ENCODE measurements at regions not wholly inside any gene's neighbourhood (a gene's known extent, or its start where the extent isn't known, plus 50 kb on each side); places are given as distances from the start of the nearest gene placed in this dataset.
A peak's percentile ranks its signal among the peaks of the same experiment; 100 is the strongest.

- peak; percentile 74 for DNase-seq
Measured at GRCh38 chr5:56457887-56458812, 225.0 kb upstream of the ANKRD55 start.

GRCh38 chr5:56456002-56456401, 222.9 kb upstream of the ANKRD55 start:
- peak; percentile 43 for DNase-seq

GRCh38 chr5:56455417-56455816, 222.3 kb upstream of the ANKRD55 start:
- no peak for DNase-seq

DNA sequence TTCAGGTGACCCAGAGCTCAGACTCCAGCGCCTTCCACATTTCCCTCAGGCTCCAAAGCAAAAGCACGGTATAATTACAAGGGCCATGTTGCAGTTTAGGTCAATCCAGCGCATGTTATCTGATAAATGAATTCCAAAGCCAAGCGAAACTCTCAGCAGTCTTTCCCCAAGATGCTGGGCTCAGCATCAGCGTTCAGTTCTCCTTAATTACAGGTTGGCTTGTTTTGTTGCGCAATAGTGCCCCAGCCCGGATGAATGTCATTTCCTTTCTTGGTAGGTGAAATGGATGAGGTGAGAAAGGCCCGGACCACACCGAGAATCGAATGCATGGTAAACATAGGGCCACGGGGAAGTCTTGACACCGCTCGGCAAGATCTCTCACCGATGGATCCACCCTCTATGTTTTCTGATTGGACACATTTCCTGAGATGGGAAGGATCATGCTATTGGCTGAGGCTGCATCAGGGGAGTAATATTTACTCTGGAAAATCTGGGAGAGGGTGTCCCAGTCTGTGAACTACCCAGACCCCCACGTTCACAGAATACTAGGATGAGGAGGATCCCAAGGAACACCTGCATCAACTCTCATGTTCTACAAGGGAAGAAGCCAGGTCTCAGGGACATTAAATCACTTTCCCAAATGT, 221.2 kb upstream of the ANKRD55 start:
- DNase-seq = no peak

DNA sequence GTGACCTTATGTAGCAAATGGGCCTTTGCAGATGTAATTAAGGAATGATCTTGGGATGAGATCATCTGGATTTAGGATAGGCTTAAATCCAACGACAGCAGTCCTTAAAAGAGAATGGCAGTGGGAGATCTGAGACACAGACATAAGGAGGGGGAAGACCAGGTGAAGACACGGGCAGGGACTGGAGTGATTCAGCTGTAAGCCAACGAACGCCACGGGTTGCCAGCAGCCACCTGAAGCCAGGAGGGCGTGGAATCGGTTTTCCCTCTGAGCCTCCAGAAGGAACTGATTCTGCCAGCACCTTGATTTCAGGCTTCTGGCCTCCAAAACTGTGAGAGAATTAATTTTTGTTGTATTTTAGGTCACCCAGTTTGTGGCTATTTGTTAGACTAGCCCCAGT, 218.6 kb upstream of the ANKRD55 start:
- no peak for DNase-seq

DNA sequence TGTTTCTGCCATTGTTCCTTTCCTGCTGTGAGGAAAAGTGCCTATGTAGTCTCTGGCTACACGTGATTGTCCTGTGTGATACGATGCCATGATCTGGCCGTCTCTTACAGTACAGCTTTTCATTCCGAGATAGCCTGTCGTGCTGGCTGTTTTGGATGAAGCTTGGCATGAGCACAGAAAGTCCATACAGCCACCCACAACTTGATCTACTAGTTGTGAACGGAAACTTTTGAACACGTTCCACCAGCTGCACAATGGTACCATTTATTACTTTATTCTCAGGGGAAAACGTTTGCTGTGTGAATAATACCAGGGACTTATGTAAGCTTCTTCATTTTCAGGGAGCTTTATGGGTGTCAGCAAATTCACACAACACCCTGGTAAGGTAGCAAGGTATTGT, 217.6 kb upstream of the ANKRD55 start:
- DNase-seq = no peak

GRCh38 chr5:56449071-56449640, 216.0 kb upstream of the ANKRD55 start:
- no peak for DNase-seq

- no peak for DNase-seq
Measured at GRCh38 chr5:56447656-56448055, 214.5 kb upstream of the ANKRD55 start.

DNA sequence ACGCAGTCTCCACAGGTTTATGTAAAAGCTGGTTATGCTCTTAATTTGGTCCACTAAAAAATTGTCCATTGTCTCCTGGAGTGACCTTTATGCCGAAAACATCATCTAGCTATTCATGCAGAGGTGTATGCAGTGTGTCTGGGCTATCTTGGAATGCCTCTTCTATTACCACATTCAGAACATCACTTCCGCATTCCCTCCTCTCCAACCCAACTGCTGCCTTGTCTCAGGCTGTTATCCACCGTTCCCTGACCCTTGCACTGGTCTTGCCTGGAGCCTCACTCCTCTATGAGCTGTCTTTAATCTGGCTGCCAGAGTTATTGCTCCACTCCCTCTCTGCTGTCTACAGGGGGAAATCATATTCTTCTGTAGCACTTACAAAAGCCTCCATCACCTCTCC, 214.1 kb upstream of the ANKRD55 start:
- no peak for DNase-seq

DNA sequence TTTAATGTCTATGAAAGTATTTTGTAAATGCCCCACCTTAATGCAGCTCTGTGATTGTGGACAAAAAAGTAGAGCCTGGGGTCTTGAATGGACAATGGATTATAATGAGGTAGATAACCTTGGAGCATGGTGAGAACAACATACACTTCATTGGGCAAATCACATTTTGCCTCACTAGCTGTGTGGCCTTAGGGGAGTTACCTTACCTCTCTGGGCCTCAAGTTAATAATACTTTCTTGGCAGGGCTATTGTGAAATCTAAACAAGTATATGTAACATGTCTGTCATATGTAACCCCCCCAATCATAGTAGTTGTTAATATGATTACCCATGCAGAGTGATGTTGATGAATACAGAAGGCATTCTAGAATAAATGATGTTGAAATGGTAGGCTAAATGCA, 213.6 kb upstream of the ANKRD55 start:
- no peak for DNase-seq

DNA sequence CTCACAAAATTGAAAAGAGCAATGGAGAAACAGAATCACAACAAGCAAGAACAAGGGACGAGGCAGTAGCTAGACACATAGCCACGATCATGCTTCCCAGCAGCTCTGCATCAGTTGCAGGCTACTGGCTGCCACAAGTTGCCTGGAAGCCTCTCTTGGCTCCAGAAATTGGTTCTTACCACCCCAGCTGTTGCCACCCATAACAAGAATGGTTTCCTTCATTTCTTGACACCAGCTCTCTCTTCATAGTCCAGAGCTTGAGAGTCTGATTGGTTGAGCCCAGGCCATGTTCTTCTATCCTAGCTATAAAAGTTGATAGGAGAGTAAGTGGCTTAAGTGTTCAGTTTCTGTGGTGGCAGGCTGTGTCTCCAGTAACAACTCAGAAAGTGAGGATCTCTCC, 210.7 kb upstream of the ANKRD55 start:
- DNase-seq = no peak

- peak; percentile 55 for DNase-seq
Measured at GRCh38 chr5:56440871-56441740, 208.0 kb upstream of the ANKRD55 start.

GRCh38 chr5:56434986-56435385, 201.9 kb upstream of the ANKRD55 start:
- DNase-seq = no peak

DNA sequence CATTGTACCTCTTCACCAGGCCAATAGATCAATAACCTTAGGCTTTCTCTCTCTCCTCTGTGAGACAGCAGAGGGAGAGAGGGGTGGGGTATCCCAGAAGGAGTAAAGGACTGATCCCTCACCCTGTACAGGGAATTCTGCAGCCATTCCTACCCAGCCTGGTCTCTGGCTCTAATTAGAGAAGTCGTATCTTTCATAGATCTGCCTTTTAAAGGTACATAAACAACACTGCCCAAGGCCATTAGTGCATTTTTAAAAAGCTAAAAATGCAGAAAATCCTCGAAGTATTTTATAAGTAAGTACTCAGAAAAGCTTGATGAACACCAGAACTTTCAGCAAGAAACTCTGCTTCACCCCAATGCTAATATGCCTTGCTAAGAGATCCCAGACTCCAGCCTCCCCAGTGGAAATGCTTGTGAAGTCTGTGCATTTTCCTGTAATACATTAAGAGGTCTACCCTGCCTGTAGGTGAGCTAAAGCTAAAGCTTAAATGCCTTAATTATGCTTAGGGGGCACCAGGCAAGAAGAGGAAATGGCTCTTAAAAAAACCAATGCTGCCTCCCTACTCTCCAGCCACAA, 200.0 kb upstream of the ANKRD55 start:
- no peak for DNase-seq

DNA sequence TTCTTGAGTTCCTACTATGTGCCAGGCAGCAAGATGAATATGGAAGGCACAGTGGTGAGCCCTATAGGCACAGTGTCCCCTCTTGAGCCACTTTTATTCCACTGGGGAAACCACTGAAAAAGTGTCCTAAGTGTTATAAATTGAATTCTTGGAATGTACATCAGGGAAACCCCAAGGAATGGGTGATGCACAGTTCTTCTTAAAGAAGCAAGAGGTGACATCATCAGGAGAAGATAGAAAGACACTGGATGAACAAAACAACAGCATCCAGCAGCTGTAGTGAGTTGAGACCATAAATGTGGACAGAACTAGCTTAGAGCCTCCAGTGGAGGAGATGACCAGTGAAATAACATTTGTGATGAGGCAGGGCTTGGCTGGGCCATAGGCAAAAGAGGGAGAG, 199.2 kb upstream of the ANKRD55 start:
- DNase-seq = peak; percentile 22

- DNase-seq = no peak
Measured at GRCh38 chr5:56430422-56430821, 197.3 kb upstream of the ANKRD55 start.

GRCh38 chr5:56429110-56429561, 196.0 kb upstream of the ANKRD55 start:
- DNase-seq = no peak

DNA sequence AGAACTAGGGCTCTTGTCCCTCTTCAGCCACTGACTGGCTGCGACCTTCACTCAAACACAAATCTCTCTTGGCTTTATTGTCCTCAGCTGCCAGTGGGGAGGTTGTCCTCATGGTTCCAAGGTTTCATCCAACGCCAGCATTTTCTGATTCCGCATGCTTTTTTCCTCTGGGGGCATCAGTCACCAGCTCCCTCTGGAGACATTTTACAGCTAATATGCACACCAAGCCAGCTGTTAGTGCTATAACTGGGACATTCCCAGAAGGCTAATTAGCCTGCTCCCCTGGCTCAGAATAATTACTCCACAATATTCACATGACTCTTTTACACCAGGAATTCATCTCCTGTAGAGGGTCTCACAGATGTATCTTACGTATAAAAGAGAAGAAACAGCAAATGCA, 193.6 kb upstream of the ANKRD55 start:
- DNase-seq = no peak

DNA sequence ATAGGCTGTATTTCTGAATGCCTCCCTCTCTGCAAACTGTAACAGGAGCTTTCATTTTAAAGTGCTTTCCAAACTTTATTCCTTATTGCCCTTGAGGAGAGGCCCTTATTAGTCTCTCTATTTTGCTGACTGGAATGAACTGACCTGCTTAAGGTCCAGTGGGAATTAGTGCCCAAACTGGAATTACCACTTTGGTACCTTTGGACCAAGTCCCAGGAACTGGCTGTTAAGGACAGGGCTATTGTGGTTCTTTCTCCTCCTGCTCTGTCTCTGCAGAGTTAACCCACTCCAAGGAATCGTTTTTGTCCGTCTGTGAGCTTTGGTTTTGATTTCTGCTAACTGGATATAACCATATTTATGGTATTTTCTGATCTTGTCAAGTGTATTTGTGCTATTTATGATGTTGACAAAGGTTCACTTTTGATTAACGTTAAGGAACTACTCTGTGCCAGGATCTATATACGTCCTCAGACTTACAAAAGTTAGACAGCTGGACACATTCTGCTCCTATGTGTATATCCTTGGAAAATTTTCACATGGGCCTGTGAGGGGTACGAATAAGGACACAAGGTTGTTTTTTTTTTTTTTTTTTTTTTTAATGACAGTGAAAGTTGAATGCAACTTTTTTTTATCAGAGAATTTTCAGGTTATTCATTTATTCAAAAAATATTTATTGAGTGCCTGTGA, 189.1 kb upstream of the ANKRD55 start:
- DNase-seq = no peak

DNA sequence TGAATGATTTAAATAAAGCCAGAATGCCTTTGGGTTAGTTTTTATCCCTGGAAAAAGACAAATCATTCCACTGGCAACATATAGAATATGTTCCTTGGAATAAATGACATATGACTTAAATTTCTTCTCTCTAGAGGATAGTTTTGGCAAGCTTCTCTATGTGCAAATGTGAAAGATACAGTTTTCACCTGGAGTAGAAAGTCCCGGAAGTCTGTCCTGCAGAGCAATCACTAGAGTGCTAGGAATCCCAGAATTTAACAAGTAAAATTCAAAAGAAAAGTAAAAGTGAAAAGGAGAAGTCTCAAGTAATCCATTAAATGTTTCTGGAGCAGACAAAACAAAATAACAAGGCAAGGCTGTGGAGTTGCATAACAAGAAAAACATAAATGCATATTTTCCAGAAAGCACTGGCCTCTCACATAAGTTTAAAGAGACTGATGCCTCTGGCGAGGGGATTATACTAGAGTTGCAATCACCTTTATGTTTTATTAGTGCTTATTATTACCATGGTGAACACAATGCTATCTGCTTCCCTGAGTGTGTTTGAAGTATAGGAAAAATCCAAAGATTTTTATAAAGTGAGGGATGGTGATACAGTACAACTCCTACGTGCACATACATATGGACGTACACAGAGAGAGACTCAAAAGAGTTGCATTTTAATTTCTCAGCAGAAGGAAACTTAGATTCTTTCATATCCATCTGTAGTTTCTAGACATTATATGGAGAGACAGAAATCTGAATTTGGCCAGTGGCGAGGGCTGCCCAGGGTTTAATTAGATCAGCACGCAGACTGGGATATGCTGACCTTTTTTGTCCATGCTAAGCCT, 188.3 kb upstream of the ANKRD55 start:
- DNase-seq = no peak

GRCh38 chr5:56420323-56420722, 187.2 kb upstream of the ANKRD55 start:
- no peak for DNase-seq
